Endothelial cell (in vitro differentiated cells): ENCODE measurements at regions not wholly inside any gene's neighbourhood (a gene's known extent, or its start where the extent isn't known, plus 50 kb on each side); places are given as distances from the start of the nearest gene placed in this dataset.

Experiments
- DNase-seq: peaks from one replicate; pipeline ENCODE4 v3.0.0; 2021; ENCODE audit warnings: low spot score
- H3K27ac Mint-ChIP-seq: one replicate; pipeline ENCODE4 v1.8.0; 2021; ENCODE audit warnings: mixed read lengths, inconsistent platforms; ENCODE audit not compliant: unreplicated experiment
- H3K27me3 Mint-ChIP-seq: one replicate; pipeline ENCODE4 v1.8.0; 2021; ENCODE audit warnings: mild to moderate bottlenecking, moderate library complexity, mixed read lengths, inconsistent platforms; ENCODE audit not compliant: unreplicated experiment
- H3K36me3 Mint-ChIP-seq: one replicate; pipeline ENCODE4 v1.8.0; 2021; ENCODE audit warnings: mild to moderate bottlenecking, low read depth, mixed read lengths, inconsistent platforms; ENCODE audit not compliant: unreplicated experiment
- H3K4me1 Mint-ChIP-seq: one replicate; pipeline ENCODE4 v1.8.0; 2021; ENCODE audit warnings: mild to moderate bottlenecking, mixed read lengths, inconsistent platforms; ENCODE audit not compliant: unreplicated experiment
- H3K4me3 Mint-ChIP-seq: one replicate; pipeline ENCODE4 v1.8.0; 2021; ENCODE audit warnings: mild to moderate bottlenecking, mixed read lengths, inconsistent platforms; ENCODE audit not compliant: unreplicated experiment
- H3K9me3 Mint-ChIP-seq: one replicate; pipeline ENCODE4 v1.8.0; 2021; ENCODE audit warnings: mixed read lengths, inconsistent platforms; ENCODE audit not compliant: unreplicated experiment
- TF ChIP-seq, protein P1 (sequence below): fragments of 200-600 bp; sonication (generic); IDR thresholded peaks from one replicate; pipeline ENCODE4 v1.5.0; 2021; ENCODE audit warnings: antibody characterized with exemption; ENCODE audit not compliant: unreplicated experiment

DNA sequence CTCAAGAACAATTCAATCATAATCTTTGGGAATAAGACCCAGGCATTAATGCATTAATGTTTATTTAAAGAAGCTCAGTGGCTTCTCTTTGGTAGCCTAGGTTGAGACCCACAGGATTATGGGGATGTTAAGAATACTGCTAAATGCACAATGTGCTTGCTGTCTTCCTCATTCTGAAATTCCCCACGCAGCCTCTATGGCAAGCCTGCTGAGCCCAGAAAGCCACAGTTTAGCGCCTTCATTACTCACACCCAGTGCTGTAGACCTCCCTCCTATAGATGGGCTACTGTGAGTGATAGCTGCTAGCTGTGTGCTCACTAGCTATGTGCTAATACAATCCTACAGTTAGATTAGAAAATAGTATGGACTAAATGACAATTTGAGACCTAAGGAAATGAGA is 90.6 kb downstream of the TNFSF13B start:
- TF ChIP-seq, protein P1, sequence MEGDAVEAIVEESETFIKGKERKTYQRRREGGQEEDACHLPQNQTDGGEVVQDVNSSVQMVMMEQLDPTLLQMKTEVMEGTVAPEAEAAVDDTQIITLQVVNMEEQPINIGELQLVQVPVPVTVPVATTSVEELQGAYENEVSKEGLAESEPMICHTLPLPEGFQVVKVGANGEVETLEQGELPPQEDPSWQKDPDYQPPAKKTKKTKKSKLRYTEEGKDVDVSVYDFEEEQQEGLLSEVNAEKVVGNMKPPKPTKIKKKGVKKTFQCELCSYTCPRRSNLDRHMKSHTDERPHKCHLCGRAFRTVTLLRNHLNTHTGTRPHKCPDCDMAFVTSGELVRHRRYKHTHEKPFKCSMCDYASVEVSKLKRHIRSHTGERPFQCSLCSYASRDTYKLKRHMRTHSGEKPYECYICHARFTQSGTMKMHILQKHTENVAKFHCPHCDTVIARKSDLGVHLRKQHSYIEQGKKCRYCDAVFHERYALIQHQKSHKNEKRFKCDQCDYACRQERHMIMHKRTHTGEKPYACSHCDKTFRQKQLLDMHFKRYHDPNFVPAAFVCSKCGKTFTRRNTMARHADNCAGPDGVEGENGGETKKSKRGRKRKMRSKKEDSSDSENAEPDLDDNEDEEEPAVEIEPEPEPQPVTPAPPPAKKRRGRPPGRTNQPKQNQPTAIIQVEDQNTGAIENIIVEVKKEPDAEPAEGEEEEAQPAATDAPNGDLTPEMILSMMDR = no peak
- Mint-ChIP-seq H3K27ac (no peak overlapping the region), H3K9me3 (no peaks in the 10 kb centered on the region), H3K4me3 (no peak overlapping the region), H3K27me3 (no peaks in the 10 kb centered on the region), H3K36me3 (no peaks in the 10 kb centered on the region), H3K4me1 (peaks cover 9% of the 10 kb centered on the region)
- no peak for DNase-seq

DNA sequence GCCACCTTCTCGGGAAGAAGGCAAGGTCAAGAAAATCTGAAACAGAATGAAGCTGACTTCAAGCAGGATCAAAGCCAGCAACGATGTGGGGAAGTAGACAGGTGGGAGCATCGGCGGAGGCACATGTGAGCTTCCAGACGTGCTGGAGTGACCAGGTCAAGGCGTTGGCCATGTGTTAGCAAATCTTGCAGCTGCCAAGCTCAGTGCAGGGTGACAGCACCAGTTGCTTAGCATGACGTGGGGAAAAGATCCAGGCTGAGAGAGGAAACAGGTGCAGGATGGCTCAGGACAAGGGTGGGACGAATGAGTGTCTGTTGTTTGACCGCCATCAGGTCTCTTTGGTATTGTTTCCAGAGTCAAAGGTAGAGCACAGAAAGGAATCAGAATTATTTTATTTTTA is 92.3 kb downstream of the TNFSF13B start:
- Mint-ChIP-seq H3K27ac (no peak overlapping the region), H3K4me1 (peaks cover 9% of the 10 kb centered on the region)

DNA sequence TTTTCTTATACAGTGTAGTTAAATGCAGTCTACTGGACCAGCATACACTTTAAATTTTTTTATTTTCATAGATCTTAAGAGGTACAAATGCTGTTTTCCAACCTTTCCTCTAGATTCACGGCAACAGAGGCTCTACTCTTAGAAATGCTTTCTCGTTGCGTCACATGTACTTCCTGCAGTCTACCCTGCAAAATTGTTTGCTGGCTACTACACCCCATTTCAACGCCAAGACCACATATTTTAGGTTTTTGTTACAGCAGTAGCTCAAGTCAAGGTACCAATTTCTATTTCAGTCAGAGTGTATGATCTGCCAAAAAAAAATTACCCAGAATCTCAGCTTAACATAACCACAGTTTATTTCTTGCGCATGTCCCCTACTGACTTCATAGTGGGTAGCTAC is 94.1 kb downstream of the TNFSF13B start:
- Mint-ChIP-seq H3K27me3 (no peaks in the 10 kb centered on the region), H3K27ac (no peak overlapping the region), H3K9me3 (no peaks in the 10 kb centered on the region), H3K4me3 (no peak overlapping the region), H3K36me3 (no peaks in the 10 kb centered on the region), H3K4me1 (peaks cover 9% of the 10 kb centered on the region)
- no peak for DNase-seq
- TF ChIP-seq, protein P1 = no peak

More for the DNA sequence above, 92.3 kb downstream of the TNFSF13B start:
- Mint-ChIP-seq H3K36me3 (no peaks in the 10 kb centered on the region), H3K27me3 (no peaks in the 10 kb centered on the region), H3K4me3 (no peak overlapping the region), H3K9me3 (no peaks in the 10 kb centered on the region)
- DNase-seq = no peak
- TF ChIP-seq, protein P1 = no peak

DNA sequence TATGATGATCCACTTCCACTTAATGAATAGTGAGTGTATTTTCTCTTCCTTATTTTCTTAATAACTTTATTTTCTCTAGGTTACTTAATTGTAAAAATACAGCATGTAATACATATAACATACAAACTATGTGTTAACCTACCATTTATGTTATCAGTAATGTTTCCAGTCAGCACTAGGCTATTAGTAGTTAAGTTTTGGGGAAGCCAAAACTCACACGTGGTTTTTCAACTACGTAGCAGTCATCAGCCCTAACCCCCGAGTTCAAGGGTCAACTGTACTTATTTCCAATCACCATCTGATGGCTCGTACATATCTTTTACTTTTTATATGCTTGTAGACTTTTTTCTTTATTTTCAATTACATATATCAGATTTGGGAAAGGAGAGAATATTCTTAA is 95.7 kb downstream of the TNFSF13B start:
- Mint-ChIP-seq H3K36me3 (no peaks in the 10 kb centered on the region), H3K9me3 (no peaks in the 10 kb centered on the region), H3K27me3 (no peaks in the 10 kb centered on the region), H3K27ac (no peak overlapping the region), H3K4me1 (peaks cover 9% of the 10 kb centered on the region), H3K4me3 (no peak overlapping the region)
- no peak for DNase-seq
- TF ChIP-seq, protein P1 = no peak

DNA sequence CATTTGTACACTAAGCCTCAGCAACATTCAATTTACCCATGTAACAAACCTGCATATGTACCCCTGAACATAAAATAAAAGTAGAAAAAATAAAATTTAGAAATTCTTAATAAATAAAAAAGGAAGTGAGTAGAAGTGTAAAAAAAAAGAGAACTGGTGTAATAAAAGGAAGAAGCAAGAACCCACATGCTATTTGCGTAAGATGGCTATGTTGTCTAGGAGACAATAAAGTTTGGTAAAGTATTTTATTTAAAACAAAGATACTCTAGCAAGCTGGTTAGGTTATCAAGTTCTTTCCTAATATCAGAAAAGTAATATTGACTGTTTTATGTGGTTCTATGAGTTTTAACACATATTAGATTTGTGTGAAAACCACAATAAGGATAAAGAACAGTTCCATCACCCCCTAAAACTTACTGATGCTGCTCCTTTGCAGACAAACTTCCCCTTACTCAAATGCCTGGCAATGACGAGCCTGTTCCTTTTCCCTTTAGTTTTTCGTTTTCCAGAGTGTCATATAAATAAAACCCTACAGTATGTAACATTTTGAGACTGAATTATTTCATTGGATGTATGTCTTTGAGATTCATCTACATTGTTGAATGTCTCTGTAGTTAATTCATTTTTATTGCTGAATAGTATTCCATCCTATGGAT is 98.9 kb downstream of the TNFSF13B start:
- DNase-seq = no peak
- H3K9me3 Mint-ChIP-seq = no peaks in the 10 kb centered on the region
- H3K4me3 Mint-ChIP-seq = no peak overlapping the region
- no peak overlapping the region for H3K27ac Mint-ChIP-seq
- TF ChIP-seq, protein P1 = no peak
- no peaks in the 10 kb centered on the region for H3K27me3 Mint-ChIP-seq
- H3K36me3 Mint-ChIP-seq = no peaks in the 10 kb centered on the region
- peaks cover 9% of the 10 kb centered on the region for H3K4me1 Mint-ChIP-seq
